GM19452 (cell line): ENCODE measurements at regions not wholly inside any gene's neighbourhood (a gene's known extent, or its start where the extent isn't known, plus 50 kb on each side); places are given as distances from the start of the nearest gene placed in this dataset.
"Not testable (repeated sequence)": the region's sequence is repeated elsewhere in the genome, so short reads cannot be mapped to it uniquely, and the experiment has no call there.

Experiments
- ATAC-seq: cut with Tn5 transposase; IDR thresholded peaks from one replicate; pipeline ENCODE4 v1.9.1; 2021; ENCODE audit not compliant: unreplicated experiment

DNA sequence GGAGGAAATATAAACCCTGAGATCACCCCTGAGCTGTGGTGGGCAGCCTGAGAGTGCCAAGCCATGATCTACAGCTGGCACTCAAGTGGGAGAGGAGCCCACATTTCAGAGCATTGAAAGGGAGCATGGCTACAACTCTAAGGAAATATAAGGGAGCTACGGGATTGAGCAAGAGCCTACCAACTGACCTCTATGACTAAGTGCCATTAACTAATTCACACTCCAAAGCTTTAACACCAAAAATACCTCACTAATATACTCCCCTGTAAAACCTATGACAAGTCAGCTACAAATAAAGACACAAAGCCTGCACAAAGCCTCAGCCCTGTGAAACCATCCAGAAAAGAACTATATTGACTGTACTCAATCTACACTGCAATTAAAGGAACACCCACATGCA, 286.8 kb upstream of the RPS23 start:
- ATAC-seq, result no peak

DNA sequence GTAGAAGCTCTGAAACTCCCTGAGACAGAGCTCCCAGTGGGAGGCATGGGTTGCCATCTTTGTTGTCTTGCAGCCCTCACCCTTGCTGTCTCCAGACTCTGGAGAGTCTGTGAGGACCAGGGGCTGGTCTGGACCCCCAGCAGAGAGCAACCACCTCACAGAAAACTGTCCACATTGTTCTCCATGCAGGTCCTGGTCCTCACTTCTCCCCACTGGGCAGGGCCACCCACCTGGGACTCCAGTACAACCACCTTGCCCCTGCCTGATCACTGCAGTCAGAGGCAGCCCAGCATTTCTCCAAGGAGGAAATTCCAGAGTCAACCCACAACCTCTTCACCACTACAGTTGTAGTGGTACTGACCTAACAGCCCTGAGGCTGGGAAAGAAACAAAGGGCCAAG, 285.6 kb upstream of the RPS23 start:
- no peak for ATAC-seq

DNA sequence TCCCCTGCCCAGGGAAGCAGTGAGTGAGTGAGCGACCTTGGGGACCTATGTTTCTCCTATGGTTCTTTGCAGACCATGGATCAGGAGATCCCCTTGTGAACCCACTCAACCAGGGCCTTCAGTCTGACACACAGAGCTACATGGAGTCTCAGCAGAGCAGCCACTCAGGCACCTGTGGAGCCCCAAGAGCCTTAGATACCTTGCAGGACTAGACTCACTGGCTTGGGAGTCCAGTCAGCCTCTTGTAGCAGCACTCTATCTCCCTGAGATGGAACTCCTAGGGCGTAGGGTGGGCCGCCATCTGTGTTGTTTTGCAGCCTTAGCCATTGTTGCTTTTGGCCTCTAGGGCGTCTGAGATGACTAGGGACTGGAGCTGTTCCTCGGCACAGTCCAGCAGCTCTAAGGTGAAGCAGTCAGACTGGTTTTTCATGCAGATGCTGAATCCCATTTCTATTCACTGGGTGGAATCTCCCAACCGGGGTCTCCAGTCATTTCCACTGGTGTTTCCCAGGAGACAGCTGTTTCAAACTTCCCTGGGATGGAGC, 284.6 kb upstream of the RPS23 start:
- no peak for ATAC-seq

DNA sequence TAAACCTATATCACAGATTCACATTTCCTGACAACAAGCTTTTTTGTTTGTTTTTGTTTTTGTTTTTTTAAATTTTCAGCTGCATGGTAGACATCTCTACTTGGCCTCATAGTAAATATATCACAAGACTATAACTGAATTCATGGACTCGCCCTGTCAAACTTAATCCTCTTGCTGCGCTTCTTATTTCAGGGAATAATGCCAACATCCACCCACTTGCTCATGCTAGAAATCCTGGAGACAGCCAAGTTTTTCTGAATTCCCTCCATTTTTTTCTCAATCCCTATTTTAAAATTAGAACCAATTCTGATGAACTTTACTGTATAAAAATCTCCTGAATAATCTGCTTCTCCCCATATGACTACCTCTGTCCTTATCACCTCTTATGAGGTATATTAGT, 283.6 kb upstream of the RPS23 start:
- no peak for ATAC-seq

DNA sequence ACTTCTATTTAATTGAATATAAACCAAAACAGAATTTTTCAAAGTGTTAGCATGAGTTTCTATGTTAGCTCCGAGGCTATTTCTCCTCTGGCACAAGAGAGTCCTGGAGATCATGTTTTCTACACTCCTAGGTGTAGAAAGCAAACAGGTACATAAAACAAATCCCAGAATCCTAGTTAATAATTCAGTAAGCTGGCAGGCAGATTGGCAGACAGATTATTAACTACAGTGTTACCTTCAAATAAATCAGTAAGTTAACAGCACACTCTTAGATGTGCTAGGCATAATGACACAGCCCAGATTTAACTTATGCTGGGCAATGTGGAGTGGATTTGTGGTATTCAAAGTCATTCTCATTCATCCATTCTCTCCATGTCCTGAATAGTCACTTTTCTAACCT, 282.8 kb upstream of the RPS23 start:
- ATAC-seq, result no peak

DNA sequence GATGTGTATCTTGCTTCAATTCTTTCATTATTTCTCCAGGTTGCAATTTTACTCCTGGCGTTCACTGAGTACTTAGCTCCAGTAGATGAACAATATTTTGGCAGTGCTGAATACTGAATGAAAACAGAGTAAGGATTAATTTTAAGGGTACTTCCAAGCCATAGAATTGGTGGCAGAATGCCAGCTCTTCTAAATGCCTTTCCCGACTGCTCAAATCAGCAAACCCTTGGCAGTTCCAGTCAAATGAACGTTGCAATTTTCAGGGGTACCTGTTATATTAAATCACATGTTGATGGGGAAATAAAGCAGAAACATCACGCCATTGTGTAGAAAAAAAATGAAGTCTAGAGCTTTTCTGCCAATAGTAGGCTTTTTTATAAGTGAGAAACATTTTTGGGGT, 282.4 kb upstream of the RPS23 start:
- no peak for ATAC-seq

DNA sequence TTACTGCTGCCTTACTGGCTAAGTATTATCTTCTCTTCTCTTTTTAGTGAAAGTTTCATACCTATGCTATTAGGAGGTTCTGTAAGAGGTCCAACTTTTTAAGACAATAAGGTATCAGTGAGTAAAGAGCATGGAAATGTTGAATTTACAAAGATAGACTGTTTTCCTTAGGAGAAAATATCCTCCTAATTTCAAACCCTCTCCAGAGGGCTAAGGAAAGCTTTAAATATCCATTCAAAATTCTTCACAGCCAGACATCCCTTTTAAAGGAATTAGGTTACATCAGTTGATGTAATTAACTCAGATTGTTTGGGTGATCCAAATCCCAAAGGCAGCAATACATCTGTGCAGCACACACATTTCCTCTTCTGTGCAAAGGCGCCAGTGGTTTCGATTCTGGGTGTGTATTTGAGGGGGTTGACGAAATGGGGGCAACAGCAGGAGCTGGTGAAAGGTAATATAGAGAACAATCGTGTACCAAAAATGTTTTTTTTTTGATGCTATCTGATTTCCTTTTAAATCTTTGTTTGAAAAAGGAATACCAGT, 273.8 kb upstream of the RPS23 start:
- no peak for ATAC-seq

DNA sequence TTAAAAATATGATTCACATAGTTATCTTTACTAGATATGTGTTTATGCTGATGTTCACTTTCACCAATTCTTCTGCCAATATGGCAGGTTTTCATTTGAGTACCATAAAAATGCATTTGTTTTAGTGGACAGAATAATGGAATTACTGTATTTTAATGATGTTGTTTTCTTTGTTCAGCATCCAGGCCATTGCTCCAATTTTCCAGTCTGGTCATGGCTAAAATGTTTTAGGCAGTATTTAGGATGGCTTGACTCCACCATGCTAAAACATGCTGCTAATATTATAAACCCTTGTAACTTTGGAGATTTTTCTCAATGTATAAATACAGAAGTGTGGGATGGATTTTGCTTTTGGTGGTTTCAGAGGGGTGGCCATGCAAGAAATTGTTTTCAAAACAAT, 273.0 kb upstream of the RPS23 start:
- no peak for ATAC-seq

DNA sequence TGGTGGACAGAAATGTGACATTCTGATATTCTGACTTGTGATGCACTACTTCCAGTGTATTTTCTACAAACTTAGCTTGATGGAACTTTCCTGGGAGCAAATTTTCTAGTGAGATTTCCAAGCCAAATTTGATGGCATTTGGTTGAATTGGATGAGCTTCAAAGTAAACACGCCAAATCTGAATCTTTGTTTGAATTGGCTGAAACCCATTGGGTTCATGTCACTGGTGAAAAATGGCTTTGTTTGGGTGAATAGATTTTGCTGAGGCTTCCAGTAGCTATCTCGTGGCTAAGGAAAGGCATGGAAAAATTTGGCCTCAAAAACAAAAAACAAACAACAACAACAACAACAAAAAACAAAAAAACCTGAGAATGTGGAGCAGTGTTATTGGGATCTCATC, 271.1 kb upstream of the RPS23 start:
- ATAC-seq, result no peak

DNA sequence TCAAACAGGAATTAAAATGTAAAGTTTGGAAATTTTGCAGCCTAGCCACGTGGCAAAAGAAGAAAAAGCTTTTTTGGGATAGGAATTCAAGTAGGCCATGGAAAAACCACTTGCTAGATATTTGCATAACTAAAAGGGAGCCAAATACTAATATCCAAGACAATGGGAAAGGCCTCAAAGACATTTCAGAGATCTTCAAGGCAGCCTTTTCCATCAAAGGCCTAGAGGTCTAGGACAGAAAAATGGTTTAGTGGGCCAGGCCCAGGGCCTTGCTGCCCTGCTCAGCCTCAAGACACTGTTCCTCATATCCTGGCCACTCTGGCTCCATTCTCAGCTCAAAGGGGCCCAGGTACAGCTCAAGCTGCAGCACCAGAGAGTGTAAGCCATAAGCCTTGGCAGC, 265.9 kb upstream of the RPS23 start:
- ATAC-seq, result no peak

DNA sequence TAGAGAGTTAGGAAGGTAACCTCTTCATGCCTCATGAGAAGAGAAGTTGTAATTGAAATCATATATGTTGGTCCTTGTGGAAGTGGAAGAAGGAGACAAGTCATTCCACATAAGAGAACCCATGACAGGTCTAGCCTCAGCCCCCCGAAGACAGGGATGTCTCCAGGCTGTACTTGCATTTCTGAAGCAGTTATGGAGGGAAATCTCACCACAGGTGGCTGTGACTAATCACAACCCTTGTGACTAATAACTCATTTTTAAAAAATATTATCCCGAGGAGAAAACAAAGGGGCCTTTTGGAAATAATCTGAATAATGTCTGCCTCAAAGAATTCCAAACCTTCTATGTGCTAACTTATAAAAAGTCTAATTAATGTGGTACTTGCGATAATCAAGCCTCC, 262.1 kb upstream of the RPS23 start:
- ATAC-seq, result no peak

DNA sequence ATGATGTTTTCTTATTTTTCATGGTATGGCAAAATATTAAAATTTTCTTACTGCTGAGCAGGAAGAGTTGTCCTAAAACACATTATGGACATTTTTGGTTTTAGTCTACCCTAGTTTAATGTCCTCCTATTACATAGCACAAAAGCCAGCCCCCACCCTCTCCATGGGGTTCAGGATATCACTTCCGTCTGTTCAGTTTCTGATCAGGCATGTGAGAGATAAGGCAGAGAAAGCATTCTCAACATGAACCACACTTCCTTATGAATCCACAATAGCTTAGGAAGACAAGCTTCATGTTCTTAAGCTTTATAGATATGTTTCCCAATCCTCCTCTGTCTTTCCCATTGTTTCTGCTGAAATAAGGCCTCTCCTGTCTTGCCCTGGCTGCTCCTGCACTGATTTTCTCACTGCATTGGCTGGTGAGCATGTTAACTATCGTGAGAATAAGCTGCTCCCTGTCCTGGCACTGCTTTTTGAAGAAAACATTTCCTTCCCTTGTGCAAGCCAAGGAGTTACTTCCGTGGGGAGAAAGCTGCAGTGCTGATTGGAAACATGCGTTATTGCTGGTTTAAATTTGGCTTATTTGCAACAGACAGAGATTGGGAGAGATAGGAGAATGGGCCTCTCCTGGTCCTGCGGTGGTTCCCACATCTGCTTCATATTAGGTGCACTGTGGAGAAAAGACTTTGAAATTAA, 260.3 kb upstream of the RPS23 start:
- no peak for ATAC-seq

DNA sequence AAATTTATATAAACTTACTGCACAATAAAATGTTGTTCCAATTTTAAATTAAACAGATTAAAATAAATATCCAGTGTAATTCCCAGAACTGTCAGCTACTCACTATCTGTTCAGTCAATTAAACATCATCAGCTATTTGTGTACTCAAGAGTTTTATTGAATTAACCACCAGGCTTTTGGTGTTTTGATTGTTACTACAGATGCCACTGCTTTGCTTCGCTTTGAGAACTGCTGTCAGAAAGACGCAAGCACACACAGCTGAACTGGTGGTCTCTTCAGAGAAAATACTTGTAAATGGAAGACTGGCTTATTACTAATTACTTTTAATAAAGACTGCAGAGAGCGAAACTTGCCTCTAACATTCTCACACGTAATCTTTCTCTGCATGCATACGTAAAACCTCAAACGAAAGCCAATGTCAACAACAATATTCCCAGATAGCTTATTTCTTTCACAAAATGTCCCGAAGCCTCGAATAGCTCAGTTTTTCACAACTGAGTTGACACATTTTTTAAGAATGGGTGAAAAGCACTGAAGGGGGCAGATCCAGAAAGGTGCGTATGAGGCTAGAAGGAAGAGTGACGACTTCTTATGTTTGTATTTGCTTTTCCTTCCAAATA, 259.6 kb upstream of the RPS23 start:
- no peak for ATAC-seq

DNA sequence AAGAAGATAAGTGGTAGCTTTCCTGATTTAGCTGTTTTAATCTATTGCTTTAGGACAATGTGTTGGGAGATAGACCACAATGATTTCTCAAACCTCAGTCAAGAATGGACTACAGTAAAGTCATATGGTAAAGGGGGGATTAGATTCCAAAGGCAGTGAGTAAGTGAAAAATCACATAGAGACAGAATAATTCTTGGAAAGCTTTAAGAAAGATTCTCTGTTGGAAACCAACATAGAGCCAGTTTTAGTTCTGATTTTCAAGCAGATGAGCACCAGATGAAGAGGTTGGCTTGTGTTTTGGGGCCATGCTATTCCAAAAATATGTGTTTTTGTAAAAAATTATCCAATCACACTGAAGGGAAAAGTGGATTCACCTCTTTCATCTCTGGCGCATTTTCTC, 256.8 kb upstream of the RPS23 start:
- ATAC-seq, result no peak

DNA sequence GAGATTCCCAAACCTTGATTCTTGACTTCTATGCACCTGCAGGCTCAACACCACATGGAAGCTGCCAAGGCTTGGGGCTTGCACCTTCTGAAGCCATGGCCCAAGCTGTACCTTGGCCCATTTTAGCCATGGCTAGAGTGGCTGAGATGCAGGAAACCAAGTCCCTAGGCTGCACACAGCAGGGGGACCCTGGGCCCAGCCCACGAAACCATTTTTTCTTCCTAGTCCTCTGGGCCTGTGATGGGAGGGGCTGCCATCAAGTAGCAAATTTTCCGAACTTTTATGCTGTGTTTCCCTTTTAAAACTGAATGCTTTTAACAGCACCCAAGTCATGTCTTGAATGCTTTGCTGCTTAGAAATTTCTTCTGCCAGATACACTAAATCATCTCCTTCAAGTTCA, 253.9 kb upstream of the RPS23 start:
- not testable (repeated sequence) for ATAC-seq

DNA sequence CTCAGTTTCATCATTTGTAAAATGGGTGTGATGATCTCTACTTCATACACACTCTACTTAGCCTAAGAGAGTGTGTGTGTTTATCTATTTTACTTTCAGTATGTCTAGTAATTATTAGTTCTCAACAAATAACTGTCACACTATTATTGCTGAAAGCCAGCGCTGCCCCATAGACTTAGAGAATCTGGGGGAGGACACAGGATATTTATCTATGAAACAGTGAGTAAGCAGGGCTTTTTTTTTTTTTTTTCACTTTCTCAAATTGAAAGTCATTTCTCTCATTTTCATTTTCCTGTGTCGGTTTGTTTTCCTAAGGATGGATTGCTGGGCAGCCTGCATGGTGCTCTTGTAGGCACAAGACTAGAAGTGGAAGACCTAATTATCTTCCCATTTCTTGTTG, 248.4 kb upstream of the RPS23 start:
- ATAC-seq, result no peak

DNA sequence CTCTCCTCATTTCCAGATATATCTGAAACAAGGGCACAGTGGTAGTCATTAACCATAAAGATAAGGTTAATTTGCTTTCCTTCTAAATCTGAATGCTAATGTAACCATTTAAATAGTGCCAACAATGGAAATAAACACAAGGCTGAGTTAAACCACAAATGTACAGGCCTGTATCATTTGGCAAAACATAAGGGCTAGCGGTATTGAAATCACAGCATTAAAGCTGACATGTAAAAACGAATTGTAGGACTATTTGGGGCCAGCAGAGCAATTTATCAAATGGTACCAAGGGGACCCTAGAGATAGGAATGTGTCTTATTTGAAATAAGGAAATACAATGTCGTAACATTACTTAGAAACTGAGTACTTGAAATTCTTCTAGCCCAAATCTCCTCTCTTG, 247.5 kb upstream of the RPS23 start:
- no peak for ATAC-seq

DNA sequence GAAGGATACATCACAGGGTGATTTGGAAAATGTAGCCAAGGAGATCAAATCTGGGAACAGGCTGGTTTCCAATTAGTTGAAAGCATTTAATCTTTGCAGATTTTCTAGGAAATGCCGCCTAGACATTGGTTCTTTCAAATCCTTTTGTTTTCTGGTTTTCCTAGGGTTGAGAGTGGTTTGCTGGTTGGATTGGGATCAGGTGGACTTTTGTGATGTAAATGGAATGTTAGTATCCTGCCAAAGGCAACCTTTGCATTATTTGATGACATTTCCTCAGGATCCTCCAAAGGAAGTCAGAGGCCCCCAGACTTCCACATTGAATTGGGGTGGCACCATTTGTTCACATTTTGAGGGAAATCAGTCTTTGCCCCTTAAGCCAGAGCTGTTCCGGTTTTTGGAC, 245.5 kb upstream of the RPS23 start:
- no peak for ATAC-seq

DNA sequence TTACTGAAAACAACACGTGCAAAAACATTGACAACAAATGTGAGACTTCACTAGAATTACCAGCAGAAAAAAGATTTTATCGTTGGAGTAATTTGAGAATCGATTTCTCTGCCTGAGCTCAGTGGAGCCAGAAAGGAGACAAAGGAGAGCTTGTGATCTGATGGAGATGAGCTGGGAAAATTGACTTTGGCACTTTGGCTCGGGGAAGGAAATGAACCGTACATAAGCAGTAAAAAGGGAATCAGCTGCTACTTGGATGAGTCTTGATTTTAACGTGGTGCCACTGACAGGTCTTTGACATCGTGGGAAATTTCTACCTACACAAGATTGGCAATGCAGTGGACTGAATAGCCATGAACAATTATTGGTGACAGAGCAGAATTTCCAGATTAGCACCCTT, 244.7 kb upstream of the RPS23 start:
- ATAC-seq, result no peak

DNA sequence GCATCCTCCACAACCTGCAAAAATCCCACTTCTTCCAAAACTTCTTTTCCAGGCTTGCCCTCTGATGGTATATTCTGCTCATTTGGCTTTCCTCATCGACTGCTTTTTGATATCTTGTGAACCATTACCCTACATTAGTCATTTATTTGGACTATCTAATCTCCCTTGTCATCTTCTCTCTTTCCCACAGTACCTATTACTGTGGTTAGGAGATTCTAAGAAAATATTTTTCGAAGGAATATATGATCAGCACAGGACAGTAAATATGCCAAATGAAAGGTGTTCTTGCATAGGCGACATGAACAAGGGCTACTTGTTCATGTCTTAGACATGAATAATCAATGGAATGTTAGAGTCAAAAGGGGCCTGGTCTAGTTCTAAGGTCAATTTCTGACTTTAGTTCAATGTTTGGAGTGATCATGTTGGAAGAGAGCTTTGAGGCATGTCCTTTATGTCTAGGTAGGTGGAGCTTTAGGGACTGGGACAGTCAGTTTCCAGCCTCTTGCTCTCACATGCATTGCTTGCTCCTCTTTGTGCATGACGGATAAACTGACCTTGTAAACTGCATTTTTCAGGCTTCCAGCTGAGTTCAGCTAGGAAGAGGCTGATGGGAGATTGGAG, 243.4 kb upstream of the RPS23 start:
- no peak for ATAC-seq

DNA sequence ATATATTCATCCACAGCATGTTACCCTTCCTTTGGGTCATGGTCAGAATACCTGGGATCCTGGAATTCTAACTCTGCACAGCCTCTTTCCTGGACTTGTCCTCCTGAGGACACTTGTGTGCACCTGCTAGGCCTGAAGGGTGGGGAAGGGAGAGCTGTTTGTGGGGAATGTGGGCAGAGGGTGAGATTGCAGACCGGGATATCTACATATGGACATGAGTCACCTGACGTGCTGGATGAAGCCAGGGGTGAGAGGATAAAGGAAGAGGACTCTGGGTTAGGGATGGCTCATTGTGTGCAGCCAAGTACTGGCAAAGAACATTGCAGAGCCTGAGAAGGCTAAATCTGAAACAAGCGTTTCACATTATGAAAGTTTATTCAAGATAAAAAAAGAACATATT, 241.4 kb upstream of the RPS23 start:
- no peak for ATAC-seq

DNA sequence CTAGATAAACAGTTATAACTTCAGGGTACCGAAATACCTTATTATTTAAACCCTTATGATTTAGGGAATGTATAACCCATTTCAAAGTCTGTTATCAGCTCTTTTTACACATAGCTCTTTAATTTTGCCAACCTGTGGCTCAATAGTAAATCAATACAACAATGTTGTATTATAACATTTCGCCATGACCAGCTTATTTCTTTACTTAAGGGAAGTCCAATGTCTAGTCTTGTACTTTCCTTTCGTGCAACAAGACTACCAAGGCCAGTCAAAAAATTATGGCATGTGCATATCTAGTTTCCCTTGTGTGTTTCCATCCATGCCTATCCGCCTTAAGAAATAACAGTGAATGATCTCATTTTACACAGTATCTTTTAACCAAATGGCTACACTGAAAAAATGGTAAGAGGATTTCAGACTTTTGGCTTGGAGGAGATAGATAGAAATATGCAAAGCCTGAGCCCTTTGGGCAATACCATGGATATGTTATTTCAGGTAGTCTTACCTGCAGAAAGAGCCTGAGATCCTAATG, 239.5 kb upstream of the RPS23 start:
- no peak for ATAC-seq
